Kidney glomerular epithelial cell (primary cell): ENCODE measurements at regions not wholly inside any gene's neighbourhood (a gene's known extent, or its start where the extent isn't known, plus 50 kb on each side); places are given as distances from the start of the nearest gene placed in this dataset.
A peak's percentile ranks its signal among the peaks of the same experiment; 100 is the strongest.
"Not testable (repeated sequence)": the region's sequence is repeated elsewhere in the genome, so short reads cannot be mapped to it uniquely, and the experiment has no call there.

Experiments
- DNase-seq: peaks from one replicate; lab custom pipeline; 2025; lab: John Stamatoyannopoulos, UW

DNA sequence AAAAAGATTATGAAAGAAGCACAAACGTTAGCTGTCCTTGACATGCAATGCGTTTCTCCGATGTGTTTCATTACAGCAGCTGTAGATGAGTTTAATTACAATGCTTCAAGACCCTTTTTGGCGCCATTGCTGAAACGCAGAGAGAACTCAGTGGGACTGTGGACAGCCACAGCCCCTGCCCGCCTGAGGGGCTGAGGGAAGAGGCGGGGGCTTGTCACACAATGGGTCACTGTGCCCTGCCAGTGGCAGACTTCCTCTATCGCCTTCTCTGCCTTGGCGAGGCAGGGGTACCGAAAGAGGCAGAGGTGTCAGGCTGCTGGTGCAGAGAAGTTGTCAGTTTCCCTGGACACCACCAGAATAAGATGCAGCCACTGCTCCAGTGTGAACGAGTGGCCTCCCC lies 252.0 kb downstream of the NR2F2 start:
- DNase-seq, result no peak

DNA sequence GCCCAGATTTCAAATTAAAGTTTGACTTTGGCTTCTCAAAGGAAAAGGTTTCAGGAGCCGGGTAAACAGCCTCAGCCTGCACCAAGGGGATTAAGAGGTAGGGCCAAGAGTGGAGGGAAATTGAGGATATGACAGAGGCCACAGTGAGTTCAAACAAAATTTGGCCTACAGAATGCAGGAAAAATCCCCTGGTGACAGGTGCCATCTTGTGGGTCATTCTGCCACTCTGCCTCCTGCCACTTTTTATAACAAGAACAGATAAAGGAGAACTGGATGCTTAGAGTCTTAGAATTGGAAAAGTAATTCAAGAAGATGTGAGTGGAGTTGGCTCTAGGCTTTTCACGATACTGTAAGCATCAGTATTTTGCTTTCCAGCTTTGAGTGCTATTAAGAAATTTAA lies 253.2 kb downstream of the NR2F2 start:
- peak; percentile 2 for DNase-seq

DNA sequence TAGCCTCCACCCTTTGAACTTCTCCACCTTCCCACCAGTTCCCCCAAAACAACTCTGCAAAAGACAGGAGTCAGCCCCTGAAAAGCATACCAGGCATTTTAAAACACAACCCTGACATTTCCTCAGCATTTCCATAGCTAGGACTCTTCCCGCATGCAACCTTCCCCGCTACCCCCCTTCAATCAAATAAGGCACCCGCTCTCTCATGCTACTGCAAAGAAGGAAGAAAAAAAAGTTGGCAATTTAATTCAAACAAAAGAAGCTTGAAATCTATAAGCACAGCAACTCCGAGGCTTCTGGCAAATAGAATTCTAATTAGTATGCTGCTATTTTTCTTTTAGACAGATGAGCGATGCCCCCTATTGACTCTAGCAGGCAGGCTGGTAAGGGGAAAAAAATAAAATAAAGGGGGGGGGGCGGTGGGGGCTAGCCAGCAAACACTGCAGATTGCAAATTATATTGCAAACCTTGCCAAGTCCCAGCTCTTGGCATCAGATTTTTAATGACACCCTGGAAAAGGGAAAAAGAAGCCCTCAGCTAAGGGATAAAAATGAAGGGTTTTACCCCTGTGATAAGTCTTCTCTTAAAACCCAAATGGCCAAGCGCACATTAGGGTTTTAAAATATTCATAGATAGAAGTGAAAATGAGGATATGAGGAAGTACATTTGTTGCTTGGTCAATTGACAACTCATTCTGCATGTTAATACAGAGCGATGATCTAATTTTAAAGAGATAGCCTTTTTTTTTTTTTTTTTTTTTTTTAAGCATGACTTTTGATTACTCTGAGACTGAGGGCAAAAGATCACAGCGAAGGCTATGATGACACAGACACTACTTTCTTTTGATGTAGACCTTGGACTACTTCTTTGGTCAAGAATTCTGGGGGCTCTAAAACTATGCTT lies 255.2 kb downstream of the NR2F2 start:
- DNase-seq, result peak; percentile 3

DNA sequence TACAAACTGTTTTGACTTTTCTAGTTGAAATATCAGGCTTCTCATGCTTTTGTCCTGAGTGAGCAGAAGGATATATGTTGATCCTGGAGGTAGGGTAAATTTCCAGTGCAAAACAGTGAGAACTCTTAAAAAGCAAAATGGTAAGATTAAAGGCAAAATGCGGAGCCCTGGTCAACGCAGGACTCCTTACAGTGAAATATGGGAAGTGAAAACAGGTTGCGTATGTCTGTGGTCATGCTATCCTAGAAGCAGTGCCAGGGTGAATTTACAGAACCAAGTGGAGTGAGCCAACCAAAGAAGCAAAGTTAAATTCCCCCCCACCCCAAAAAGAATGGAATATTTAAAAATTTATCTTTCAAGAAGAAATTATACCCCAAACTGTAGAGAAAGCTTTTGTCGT lies 256.4 kb downstream of the NR2F2 start:
- DNase-seq, result no peak

- no peak for DNase-seq
Observed at GRCh38 chr15:96589864-96590263, 259.4 kb downstream of the NR2F2 start.

DNA sequence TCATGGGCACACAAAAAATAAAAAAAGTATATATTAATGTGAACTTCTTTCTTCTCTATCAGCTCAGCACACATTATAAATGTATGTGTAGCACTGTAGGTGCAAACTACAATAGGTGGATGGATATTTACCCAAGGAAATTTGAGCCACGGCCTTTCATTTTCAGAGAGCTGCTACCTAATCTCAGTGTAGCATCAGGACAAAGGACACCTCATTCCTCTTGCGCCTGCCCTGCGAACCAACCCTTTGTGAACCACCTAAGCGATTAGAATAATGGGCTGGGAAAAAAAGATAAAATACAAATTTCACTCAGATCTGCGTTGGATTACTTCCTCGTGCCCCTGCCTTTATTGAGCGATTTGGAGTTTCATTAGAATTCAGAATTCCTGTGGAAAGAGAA lies 263.2 kb downstream of the NR2F2 start:
- DNase-seq, result no peak

DNA sequence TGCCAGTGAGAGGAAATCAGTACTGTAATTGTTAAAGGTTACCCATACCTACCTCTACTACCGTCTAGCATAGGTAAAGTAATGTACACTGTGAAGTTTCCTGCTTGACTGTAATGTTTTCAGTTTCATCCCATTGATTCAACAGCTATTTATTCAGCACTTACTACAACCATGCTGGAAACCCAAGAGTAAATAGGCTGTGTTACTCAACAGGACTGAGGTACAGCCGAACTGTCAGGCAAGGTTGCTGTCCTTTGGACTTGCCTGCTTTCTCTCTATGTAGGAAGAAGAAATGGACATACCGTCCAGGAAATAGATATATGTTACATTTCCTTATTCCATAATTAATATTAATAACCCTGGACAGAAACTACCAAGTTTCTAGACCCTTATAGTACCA lies 265.5 kb downstream of the NR2F2 start:
- no peak for DNase-seq

DNA sequence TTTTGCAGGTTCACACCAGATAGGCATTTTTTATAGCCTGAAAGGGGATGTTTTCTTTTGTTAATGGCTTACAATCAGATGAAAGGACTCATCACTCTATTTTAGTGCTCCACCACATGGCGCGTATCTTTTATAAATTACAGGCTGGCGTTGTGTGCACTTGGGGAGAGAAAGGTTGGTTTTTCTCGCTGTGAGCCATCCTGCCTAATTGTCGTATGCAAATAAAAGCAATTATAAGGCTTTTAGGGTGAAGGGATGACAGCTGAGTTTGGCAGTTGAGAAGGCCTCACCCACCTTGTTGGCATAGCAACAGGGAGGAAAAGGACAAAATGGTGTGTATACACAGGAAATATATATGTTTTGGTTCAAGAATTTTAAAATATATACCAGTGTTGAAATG lies 268.0 kb downstream of the NR2F2 start:
- DNase-seq, result no peak

DNA sequence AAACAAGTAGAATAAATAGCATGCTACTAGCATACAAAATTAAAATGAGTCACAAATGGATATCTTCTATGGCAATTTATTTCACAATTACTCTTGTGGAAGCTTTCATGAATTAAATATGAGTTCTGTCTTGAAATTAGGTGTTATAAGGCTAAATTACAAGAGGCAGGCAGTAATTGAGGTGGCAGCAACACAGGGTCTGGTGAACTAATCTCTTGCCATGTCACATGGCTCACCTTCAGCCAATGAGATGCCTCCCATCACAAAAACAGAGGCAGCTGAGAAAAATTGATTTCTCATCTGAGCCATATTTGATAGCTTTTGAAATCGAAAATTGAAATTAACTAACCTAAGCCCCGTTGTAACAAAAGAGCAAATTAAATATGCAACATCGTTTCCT lies 268.8 kb downstream of the NR2F2 start:
- no peak for DNase-seq

DNA sequence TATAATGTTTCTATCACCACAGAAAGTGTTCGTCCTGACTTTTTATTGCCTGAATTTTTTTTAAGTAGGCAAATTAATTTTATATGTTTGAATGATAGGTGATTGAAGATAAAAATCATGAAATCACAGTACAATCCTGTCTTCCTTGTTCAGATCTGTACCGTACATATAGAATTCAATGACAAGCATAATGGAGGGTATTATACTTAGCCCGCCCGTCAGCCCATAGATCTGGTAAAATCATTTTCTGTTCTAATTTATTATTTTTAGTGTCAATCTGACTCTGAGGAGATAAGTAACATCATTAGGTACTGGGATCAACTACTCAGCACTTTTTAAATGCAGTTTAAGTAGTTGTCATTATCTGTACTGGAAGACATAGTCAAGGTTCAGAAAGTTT lies 269.9 kb downstream of the NR2F2 start:
- DNase-seq, result no peak

- no peak for DNase-seq
Observed at GRCh38 chr15:96606617-96607016, 276.1 kb downstream of the NR2F2 start.

- no peak for DNase-seq
Observed at GRCh38 chr15:96610757-96611156, 280.3 kb downstream of the NR2F2 start.

GRCh38 chr15:96612917-96613316 lies 282.4 kb downstream of the NR2F2 start:
- no peak for DNase-seq

GRCh38 chr15:96619174-96619573 lies 288.7 kb downstream of the NR2F2 start:
- DNase-seq, result no peak

DNA sequence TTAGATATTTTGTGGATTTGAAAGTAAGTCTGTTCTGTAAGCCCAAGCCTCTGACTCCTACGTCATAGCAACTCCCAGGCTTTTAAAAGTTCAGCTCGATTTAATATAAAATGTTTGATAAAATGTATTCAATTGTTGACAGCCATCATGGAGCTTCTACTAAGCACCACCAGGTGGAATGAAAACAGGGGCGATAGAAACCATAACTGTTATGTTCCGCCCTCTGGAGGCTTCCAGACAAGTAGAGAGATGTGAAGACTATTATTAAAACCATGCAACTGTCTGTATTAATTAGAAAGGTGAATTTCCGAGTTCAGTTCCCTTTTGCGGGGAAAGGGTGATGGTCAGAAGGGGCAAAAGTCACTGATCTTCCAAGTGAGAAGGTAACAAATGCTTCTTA lies 292.2 kb downstream of the NR2F2 start:
- no peak for DNase-seq

GRCh38 chr15:96625256-96625655 lies 294.8 kb downstream of the NR2F2 start:
- DNase-seq, result no peak

DNA sequence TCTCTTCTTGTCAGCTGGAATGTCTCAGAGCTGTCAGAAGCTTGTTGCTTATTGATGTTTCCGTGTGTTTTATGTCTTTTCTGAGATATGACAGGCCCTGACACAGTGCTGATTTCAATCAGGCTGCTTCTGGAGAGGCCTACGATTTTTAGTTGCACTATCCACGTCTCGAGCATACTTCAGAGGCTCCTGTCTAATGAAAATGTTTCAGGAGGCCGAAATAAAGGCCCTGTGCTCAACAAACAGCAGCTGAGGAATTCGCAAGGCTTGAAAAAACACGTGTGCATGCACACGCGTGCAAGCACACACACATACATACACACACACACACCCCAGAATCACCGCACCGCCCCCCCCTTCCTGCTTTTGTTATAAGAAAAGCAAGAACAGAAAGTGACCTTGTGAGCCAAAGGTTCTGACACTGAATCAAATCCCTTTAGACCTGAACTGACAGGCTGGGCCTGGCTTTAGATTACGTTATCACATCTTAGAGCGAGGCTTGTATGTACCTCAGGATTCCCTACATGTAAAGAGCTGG lies 296.6 kb downstream of the NR2F2 start:
- no peak for DNase-seq

- DNase-seq, result peak; percentile 6
Observed at GRCh38 chr15:96629511-96629910, 299.0 kb downstream of the NR2F2 start.

DNA sequence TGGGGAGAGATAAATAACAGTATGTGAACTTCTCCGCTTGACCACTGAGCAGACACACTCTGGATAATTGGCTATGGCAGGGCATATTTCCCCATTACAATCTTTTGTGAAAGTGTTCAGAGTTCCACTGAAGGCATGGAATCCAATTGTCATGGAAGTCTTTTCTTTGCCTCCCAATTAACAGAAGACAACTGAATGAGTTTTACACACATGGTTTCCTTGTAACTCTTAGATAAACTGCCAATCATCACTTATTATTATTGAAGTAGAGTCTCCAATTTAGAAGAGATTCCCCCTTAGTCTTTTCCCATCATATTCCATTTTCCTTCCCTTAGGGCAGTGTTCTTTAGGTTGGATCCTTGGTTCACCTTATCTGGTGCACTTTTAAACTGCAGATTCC lies 308.3 kb downstream of the NR2F2 start:
- DNase-seq, result no peak

GRCh38 chr15:96645796-96646195 lies 315.3 kb downstream of the NR2F2 start:
- DNase-seq, result no peak

DNA sequence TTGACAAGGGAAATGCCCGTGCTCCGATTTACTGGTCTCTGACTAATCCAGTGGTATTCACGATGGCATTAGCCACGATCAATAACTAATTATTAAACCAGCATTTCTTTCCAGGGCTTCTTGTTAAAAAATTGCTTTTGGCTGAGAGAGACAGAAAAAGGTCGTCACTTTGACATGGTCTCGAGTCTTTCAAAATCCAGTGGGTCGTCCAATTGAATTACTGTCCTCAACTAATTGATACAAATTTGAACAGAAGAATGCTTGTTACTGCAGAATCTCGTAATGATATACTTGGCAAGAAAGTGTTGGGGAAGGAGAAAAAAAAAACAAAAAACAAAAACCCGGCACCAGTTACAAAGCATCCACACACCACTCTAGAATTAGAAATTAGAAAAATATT lies 318.4 kb downstream of the NR2F2 start:
- no peak for DNase-seq

DNA sequence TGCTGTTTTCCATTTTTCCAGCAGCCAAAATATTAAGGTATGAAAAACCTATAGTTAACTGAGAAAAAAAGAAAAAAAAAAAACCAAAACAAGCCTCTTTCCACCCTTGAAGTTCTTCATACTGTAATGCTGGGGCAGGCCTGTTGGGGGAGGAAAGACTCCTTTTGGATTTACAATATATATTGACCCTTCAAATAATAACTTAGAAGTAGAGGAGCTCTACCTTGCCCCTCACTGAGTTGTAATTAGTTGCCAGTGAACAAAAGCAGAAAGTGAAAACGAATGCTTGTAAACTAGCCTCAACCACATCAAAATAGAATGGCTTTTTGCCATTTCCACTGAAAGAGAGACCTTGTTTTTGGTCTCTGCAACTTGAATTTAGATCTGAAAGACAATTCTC lies 326.6 kb downstream of the NR2F2 start:
- DNase-seq, result no peak

DNA sequence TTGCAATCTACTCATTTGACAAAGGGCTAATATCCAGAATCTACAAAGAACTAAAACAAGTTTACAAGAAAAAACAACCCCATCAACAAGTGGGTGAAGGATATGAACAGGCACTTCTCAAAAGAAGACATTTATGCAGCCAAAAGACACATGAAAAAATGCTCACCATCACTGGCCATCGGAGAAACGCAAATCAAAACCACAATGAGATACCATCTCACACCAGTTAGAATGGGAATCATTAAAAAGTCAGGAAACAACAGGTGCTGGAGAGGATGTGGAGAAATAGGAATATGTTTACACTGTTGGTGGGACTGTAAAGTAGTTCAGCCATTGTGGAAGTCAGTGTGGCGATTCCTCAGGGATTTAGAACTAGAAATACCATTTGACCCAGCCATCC lies 336.5 kb downstream of the NR2F2 start:
- not testable (repeated sequence) for DNase-seq

GRCh38 chr15:96670389-96670788 lies 339.9 kb downstream of the NR2F2 start:
- DNase-seq, result no peak
